NB4 (cell line): ENCODE measurements at regions not wholly inside any gene's neighbourhood (a gene's known extent, or its start where the extent isn't known, plus 50 kb on each side); places are given as distances from the start of the nearest gene placed in this dataset.

Experiments used
- DNase-seq: peaks from one replicate; pipeline ENCODE4 v3.0.0; 2010; ENCODE audit warnings: low read depth
- H3K4me3 ChIP-seq: one replicate; pipeline ENCODE4 v1.5.1; 2011; ENCODE audit warnings: mild to moderate bottlenecking, low read depth, low read length, moderate library complexity
- MYC ChIP-seq: IDR thresholded peaks from 2 replicates; pipeline ENCODE4 v1.6.1; 2011; ENCODE audit warnings: low read depth, low read length
- POLR2A ChIP-seq: IDR thresholded peaks from 2 replicates; pipeline ENCODE4 v1.6.1; 2011; ENCODE audit warnings: mild to moderate bottlenecking; ENCODE audit not compliant: insufficient read length; ENCODE audit errors: extremely low read depth
- TF ChIP-seq, protein P1 (sequence below): IDR thresholded peaks from one replicate; pipeline ENCODE4 v1.5.1; 2012; ENCODE audit warnings: low read depth, low read length
- TF ChIP-seq, protein P2 (sequence below): IDR thresholded peaks from 2 replicates; pipeline ENCODE4 v1.6.1; 2011; ENCODE audit warnings: low read depth, low read length

GRCh38 chr13:109880371-109881346 is 94.3 kb upstream of the IRS2 start:
- no peak overlapping the region for H3K4me3 ChIP-seq
- DNase-seq, result no peak
- TF ChIP-seq POLR2A (no peak), MYC (no peak)
- TF ChIP-seq, protein P1, sequence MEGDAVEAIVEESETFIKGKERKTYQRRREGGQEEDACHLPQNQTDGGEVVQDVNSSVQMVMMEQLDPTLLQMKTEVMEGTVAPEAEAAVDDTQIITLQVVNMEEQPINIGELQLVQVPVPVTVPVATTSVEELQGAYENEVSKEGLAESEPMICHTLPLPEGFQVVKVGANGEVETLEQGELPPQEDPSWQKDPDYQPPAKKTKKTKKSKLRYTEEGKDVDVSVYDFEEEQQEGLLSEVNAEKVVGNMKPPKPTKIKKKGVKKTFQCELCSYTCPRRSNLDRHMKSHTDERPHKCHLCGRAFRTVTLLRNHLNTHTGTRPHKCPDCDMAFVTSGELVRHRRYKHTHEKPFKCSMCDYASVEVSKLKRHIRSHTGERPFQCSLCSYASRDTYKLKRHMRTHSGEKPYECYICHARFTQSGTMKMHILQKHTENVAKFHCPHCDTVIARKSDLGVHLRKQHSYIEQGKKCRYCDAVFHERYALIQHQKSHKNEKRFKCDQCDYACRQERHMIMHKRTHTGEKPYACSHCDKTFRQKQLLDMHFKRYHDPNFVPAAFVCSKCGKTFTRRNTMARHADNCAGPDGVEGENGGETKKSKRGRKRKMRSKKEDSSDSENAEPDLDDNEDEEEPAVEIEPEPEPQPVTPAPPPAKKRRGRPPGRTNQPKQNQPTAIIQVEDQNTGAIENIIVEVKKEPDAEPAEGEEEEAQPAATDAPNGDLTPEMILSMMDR, result no peak
- TF ChIP-seq, protein P2, sequence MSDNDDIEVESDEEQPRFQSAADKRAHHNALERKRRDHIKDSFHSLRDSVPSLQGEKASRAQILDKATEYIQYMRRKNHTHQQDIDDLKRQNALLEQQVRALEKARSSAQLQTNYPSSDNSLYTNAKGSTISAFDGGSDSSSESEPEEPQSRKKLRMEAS, result no peak

- TF ChIP-seq POLR2A (no peak), MYC (no peak)
- TF ChIP-seq, protein P2, result no peak
- TF ChIP-seq, protein P1, result no peak
- DNase-seq, result no peak
- no peak overlapping the region for H3K4me3 ChIP-seq
These were observed 93.0 kb upstream of the IRS2 start for GRCh38 chr13:109879338-109879737.

- TF ChIP-seq POLR2A (no peak), MYC (no peak)
- TF ChIP-seq, protein P2, result no peak
- TF ChIP-seq, protein P1, result no peak
- no peak for DNase-seq
- no peak overlapping the region for H3K4me3 ChIP-seq
These were observed 91.4 kb upstream of the IRS2 start for GRCh38 chr13:109877809-109878208.

DNA sequence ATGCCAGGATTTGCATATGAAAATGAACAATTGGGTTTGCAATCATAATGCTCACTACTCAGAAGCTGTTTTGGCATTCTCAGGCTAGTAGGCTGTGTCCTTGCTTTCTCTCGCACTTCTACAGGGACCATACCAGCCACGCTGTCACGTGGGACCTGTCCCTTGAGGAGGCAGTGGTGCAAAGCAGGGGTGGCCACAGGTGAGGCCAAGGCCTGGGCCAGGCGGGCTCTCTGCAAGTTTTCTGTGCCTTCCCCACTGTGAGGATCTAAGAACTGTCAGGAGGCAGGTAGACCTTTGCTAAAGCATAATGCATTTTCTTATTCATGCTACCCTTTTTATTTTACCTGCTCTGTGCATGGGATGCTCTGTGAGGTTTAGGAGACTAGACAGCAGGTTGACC is 89.4 kb upstream of the IRS2 start:
- TF ChIP-seq, protein P1, result no peak
- no peak overlapping the region for H3K4me3 ChIP-seq
- DNase-seq, result no peak

GRCh38 chr13:109874484-109875454 is 88.4 kb upstream of the IRS2 start:
- TF ChIP-seq, protein P2, result no peak
- TF ChIP-seq, protein P1, result no peak
- TF ChIP-seq MYC, result no peak
- no peak for TF ChIP-seq POLR2A
- no peak overlapping the region for H3K4me3 ChIP-seq
- DNase-seq, result no peak
